A673 (cell line): ENCODE measurements at regions not wholly inside any gene's neighbourhood (a gene's known extent, or its start where the extent isn't known, plus 50 kb on each side); places are given as distances from the start of the nearest gene placed in this dataset.

Source experiments
- BruUV-seq: library from RNA; stranded (reverse); fragments of 400-500 nt; replicated peaks from 2 replicates; lab custom pipeline; 2021; lab: Mats Ljungman, UMichigan
- CTCF ChIA-PET: fragments of 300-600 bp; sonication (Branson Sonifier 250); formaldehyde crosslinking; loops from one replicate; lab custom pipeline; 2022; ENCODE audit warnings: antibody characterized with exemption; lab: Charles Lee
- POLR2A ChIA-PET: fragments of 300-600 bp; sonication (Branson Sonifier 250); formaldehyde crosslinking; loops from one replicate; lab custom pipeline; 2022; ENCODE audit warnings: antibody characterized with exemption; ENCODE audit not compliant: low non-redundant PET; lab: Charles Lee
- DNase-seq: peaks from one replicate; pipeline ENCODE4 v3.0.0-alpha.2; 2015; ENCODE audit warnings: low spot score
- H3K27ac ChIP-seq: fragments of 200-600 bp; sonication (generic); 2 replicates; pipeline ENCODE4 v1.5.1; 2016; ENCODE audit warnings: mixed run types, low read depth, mild to moderate bottlenecking, mixed read lengths, antibody characterized with exemption, low read length; ENCODE audit not compliant: poor library complexity, severe bottlenecking
- H3K27me3 ChIP-seq: fragments of 200-600 bp; sonication (generic); replicated peaks from 2 replicates; pipeline ENCODE4 v1.6.1; 2017; ENCODE audit warnings: mixed run types, low read depth, mild to moderate bottlenecking, mixed read lengths, antibody characterized with exemption, low read length; ENCODE audit not compliant: insufficient read depth, poor library complexity
- H3K36me3 ChIP-seq: fragments of 200-600 bp; sonication (generic); 2 replicates; pipeline ENCODE4 v1.6.1; 2016; ENCODE audit warnings: mixed run types, mild to moderate bottlenecking, mixed read lengths, antibody characterized with exemption, low read length; ENCODE audit not compliant: insufficient read depth, poor library complexity, severe bottlenecking
- H3K4me1 ChIP-seq: fragments of 200-600 bp; sonication (generic); 2 replicates; pipeline ENCODE4 v1.6.1; 2017; ENCODE audit warnings: mixed run types, mild to moderate bottlenecking, mixed read lengths, antibody characterized with exemption, low read length; ENCODE audit not compliant: insufficient read depth, poor library complexity, severe bottlenecking
- H3K4me3 ChIP-seq: fragments of 200-600 bp; sonication (generic); 2 replicates; pipeline ENCODE4 v1.5.1; 2016; ENCODE audit warnings: low read depth, mixed run types, mild to moderate bottlenecking, mixed read lengths, low read length; ENCODE audit not compliant: poor library complexity, severe bottlenecking
- H3K9me3 ChIP-seq: fragments of 200-600 bp; sonication (generic); 2 replicates; pipeline ENCODE4 v1.6.1; 2016; ENCODE audit warnings: mixed run types, low read depth, mild to moderate bottlenecking, mixed read lengths, antibody characterized with exemption, low read length; ENCODE audit not compliant: poor library complexity, severe bottlenecking
- CTCF ChIP-seq: fragments of 300-800, 200-600 bp; sonication (generic); conservative IDR thresholded peaks from 2 replicates; pipeline ENCODE4 v1.5.1; 2017; ENCODE audit warnings: low read depth, mild to moderate bottlenecking, antibody characterized with exemption, low read length, moderate library complexity, mixed read lengths
- EZH2 ChIP-seq: fragments of 200-600 bp; sonication (generic); IDR thresholded peaks from 2 replicates; pipeline ENCODE4 v1.6.1; 2017; ENCODE audit warnings: borderline replicate concordance, low read depth, mild to moderate bottlenecking, mixed read lengths, antibody characterized with exemption, low read length; ENCODE audit not compliant: poor library complexity, severe bottlenecking
- intact Hi-C: fragments of 100-400 bp; cut with micrococcal nuclease; formaldehyde crosslinking; loops from one replicate; pipeline ENCODE4 v1.10.0; 2022; ENCODE audit not compliant: unreplicated experiment

GRCh38 chr1:224535641-224536040 lies 80.5 kb upstream of the CNIH3 start:
- Histone ChIP-seq H3K9me3 (no peaks in the 10 kb centered on the region), H3K4me1 (peaks cover 14% of the 10 kb centered on the region), H3K27me3 (no peaks in the 10 kb centered on the region), H3K36me3 (no peaks in the 10 kb centered on the region), H3K27ac (no peak overlapping the region), H3K4me3 (no peak overlapping the region)
- ChIA-PET POLR2A (no interaction called here), CTCF (no interaction called here)
- BruUV-seq: no TSS peak
- no peak for TF ChIP-seq EZH2
- intact Hi-C loops: no loop called here
- no peak for DNase-seq

GRCh38 chr1:224539971-224540370 lies 76.1 kb upstream of the CNIH3 start:
- Histone ChIP-seq H3K4me1 (peaks cover 49% of the 10 kb centered on the region), H3K4me3 (no peak overlapping the region), H3K9me3 (no peaks in the 10 kb centered on the region), H3K27me3 (no peaks in the 10 kb centered on the region), H3K27ac (peak overlapping the region; percentile 8), H3K36me3 (no peaks in the 10 kb centered on the region)
- ChIA-PET CTCF (no interaction called here), POLR2A (interaction anchor here (1.0 kb wide), 1 partner anchor 33 kb away, joined by 6 read pairs; no protein-coding TSS in a partner anchor)
- no peak for TF ChIP-seq EZH2
- no peak for TF ChIP-seq CTCF
- BruUV-seq: no TSS peak
- intact Hi-C loops: no loop called here
- DNase-seq: peak; percentile 25

GRCh38 chr1:224540535-224540934 lies 75.6 kb upstream of the CNIH3 start:
- no TSS peak for BruUV-seq
- peak overlapping the region; percentile 34 for H3K27ac ChIP-seq
- TF ChIP-seq EZH2: no peak
- no peak for TF ChIP-seq CTCF
- peaks cover 49% of the 10 kb centered on the region for H3K4me1 ChIP-seq
- H3K36me3 ChIP-seq: no peaks in the 10 kb centered on the region
- intact Hi-C loops: no loop called here
- no peaks in the 10 kb centered on the region for H3K9me3 ChIP-seq
- H3K4me3 ChIP-seq: no peak overlapping the region
- ChIA-PET POLR2A (interaction anchor here (1.0 kb wide), 1 partner anchor 34 kb away, joined by 6 read pairs; no protein-coding TSS in a partner anchor), CTCF (no interaction called here)
- peak; percentile 92 for DNase-seq
- H3K27me3 ChIP-seq: no peaks in the 10 kb centered on the region

- POLR2A ChIA-PET: no interaction called here
- DNase-seq: peak; percentile 86
- H3K4me1 ChIP-seq: peaks cover 49% of the 10 kb centered on the region
- no peaks in the 10 kb centered on the region for H3K27me3 ChIP-seq
- TF ChIP-seq EZH2 (no peak), CTCF (no peak)
- no TSS peak for BruUV-seq
- peak overlapping the region; percentile 43 for H3K27ac ChIP-seq
- no peaks in the 10 kb centered on the region for H3K36me3 ChIP-seq
- CTCF ChIA-PET: interaction anchor here (0.6 kb wide), 1 partner anchor 174 kb away, joined by 6 read pairs; no protein-coding TSS in a partner anchor
- H3K4me3 ChIP-seq: no peak overlapping the region
- H3K9me3 ChIP-seq: no peaks in the 10 kb centered on the region
- intact Hi-C loops: no loop called here
Observed at GRCh38 chr1:224541072-224541790, 74.9 kb upstream of the CNIH3 start.
